NCI-H2171 (cell line): ENCODE measurements at regions not wholly inside any gene's neighbourhood (a gene's known extent, or its start where the extent isn't known, plus 50 kb on each side); places are given as distances from the start of the nearest gene placed in this dataset.

Experiments
- DNase-seq: peaks from one replicate; lab custom pipeline; 2025; lab: John Stamatoyannopoulos, UW

- DNase-seq = no peak
These were observed 160.4 kb downstream of the AACS start for GRCh38 chr12:125225641-125226040.

- no peak for DNase-seq
These were observed 163.5 kb downstream of the AACS start for GRCh38 chr12:125228519-125229260.

- no peak for DNase-seq
These were observed 164.8 kb downstream of the AACS start for GRCh38 chr12:125229878-125230530.

GRCh38 chr12:125233319-125233718 lies 168.1 kb downstream of the AACS start:
- DNase-seq = no peak

GRCh38 chr12:125239563-125239962 lies 174.3 kb downstream of the AACS start:
- no peak for DNase-seq

GRCh38 chr12:125240717-125241116 lies 175.5 kb downstream of the AACS start:
- no peak for DNase-seq

GRCh38 chr12:125243811-125244210 lies 178.6 kb downstream of the AACS start:
- no peak for DNase-seq

GRCh38 chr12:125244338-125244737 lies 179.1 kb downstream of the AACS start:
- DNase-seq = no peak

GRCh38 chr12:125245581-125246557 lies 180.6 kb downstream of the AACS start:
- no peak for DNase-seq

GRCh38 chr12:125247477-125247876 lies 182.2 kb downstream of the AACS start:
- no peak for DNase-seq

- no peak for DNase-seq
These were observed 184.0 kb downstream of the AACS start for GRCh38 chr12:125249066-125249824.

- DNase-seq = no peak
These were observed 184.7 kb downstream of the AACS start for GRCh38 chr12:125249932-125250331.

- no peak for DNase-seq
These were observed 189.0 kb downstream of the AACS start for GRCh38 chr12:125254236-125254635.

GRCh38 chr12:125254856-125255255 lies 189.6 kb downstream of the AACS start:
- no peak for DNase-seq

- no peak for DNase-seq
These were observed 190.8 kb downstream of the AACS start for GRCh38 chr12:125255935-125256633.

- no peak for DNase-seq
These were observed 191.3 kb downstream of the AACS start for GRCh38 chr12:125256634-125256936.

GRCh38 chr12:125259178-125259867 lies 194.1 kb downstream of the AACS start:
- DNase-seq = no peak

GRCh38 chr12:125262851-125263250 lies 197.6 kb downstream of the AACS start:
- no peak for DNase-seq

- no peak for DNase-seq
These were observed 198.2 kb downstream of the AACS start for GRCh38 chr12:125263385-125263784.

- no peak for DNase-seq
These were observed 201.9 kb downstream of the AACS start for GRCh38 chr12:125267114-125267513.

- DNase-seq = no peak
These were observed 204.0 kb downstream of the AACS start for GRCh38 chr12:125269276-125269675.
